KOPT-K1 (cell line): ENCODE measurements at regions not wholly inside any gene's neighbourhood (a gene's known extent, or its start where the extent isn't known, plus 50 kb on each side); places are given as distances from the start of the nearest gene placed in this dataset.

Experiments used
- H3K27ac ChIP-seq: fragments of 200-600 bp; sonication (generic); 2 replicates; pipeline ENCODE4 v1.5.1; 2016; ENCODE audit warnings: antibody characterized with exemption, mild to moderate bottlenecking, low read depth, low read length; ENCODE audit not compliant: poor library complexity, severe bottlenecking
- H3K36me3 ChIP-seq: fragments of 200-600 bp; sonication (generic); 2 replicates; pipeline ENCODE4 v1.5.1; 2017; ENCODE audit warnings: antibody characterized with exemption, mild to moderate bottlenecking, low read length, moderate library complexity; ENCODE audit not compliant: insufficient read depth
- H3K9me3 ChIP-seq: fragments of 200-600 bp; sonication (generic); 2 replicates; pipeline ENCODE4 v1.5.1; 2017; ENCODE audit warnings: antibody characterized with exemption, low read length, mild to moderate bottlenecking; ENCODE audit not compliant: insufficient read depth, poor library complexity, severe bottlenecking

- no peak overlapping the region for H3K27ac ChIP-seq
- no peaks in the 10 kb centered on the region for H3K36me3 ChIP-seq
- H3K9me3 ChIP-seq, result peaks cover 5% of the 10 kb centered on the region
These were observed 168.5 kb upstream of the IRF2BP2 start for GRCh38 chr1:234778221-234779159.

GRCh38 chr1:234777856-234778220 lies 167.9 kb upstream of the IRF2BP2 start:
- Histone ChIP-seq H3K9me3 (peaks cover 5% of the 10 kb centered on the region), H3K27ac (no peak overlapping the region), H3K36me3 (no peaks in the 10 kb centered on the region)

- H3K36me3 ChIP-seq, result no peaks in the 10 kb centered on the region
- H3K27ac ChIP-seq, result no peak overlapping the region
- peaks cover 5% of the 10 kb centered on the region for H3K9me3 ChIP-seq
These were observed 167.2 kb upstream of the IRF2BP2 start for GRCh38 chr1:234776876-234777855.

- no peaks in the 10 kb centered on the region for H3K36me3 ChIP-seq
- no peak overlapping the region for H3K27ac ChIP-seq
- peaks cover 5% of the 10 kb centered on the region for H3K9me3 ChIP-seq
These were observed 166.4 kb upstream of the IRF2BP2 start for GRCh38 chr1:234776256-234776875.

- H3K36me3 ChIP-seq, result no peaks in the 10 kb centered on the region
- H3K9me3 ChIP-seq, result peaks cover 5% of the 10 kb centered on the region
- no peak overlapping the region for H3K27ac ChIP-seq
These were observed 165.7 kb upstream of the IRF2BP2 start for GRCh38 chr1:234775477-234776246.

GRCh38 chr1:234774971-234775370 lies 165.0 kb upstream of the IRF2BP2 start:
- Histone ChIP-seq H3K36me3 (no peaks in the 10 kb centered on the region), H3K27ac (no peak overlapping the region)

GRCh38 chr1:234773936-234774677 lies 164.1 kb upstream of the IRF2BP2 start:
- Histone ChIP-seq H3K36me3 (no peaks in the 10 kb centered on the region), H3K9me3 (peaks cover 5% of the 10 kb centered on the region)

More at GRCh38 chr1:234774971-234775370, 165.0 kb upstream of the IRF2BP2 start:
- peaks cover 5% of the 10 kb centered on the region for H3K9me3 ChIP-seq

GRCh38 chr1:234772345-234773147 lies 162.6 kb upstream of the IRF2BP2 start:
- Histone ChIP-seq H3K36me3 (no peaks in the 10 kb centered on the region), H3K27ac (peak overlapping the region; percentile 82), H3K9me3 (peaks cover 5% of the 10 kb centered on the region)

More at GRCh38 chr1:234773936-234774677, 164.1 kb upstream of the IRF2BP2 start:
- no peak overlapping the region for H3K27ac ChIP-seq

GRCh38 chr1:234771642-234772344 lies 161.8 kb upstream of the IRF2BP2 start:
- H3K9me3 ChIP-seq, result peaks cover 5% of the 10 kb centered on the region
- peak overlapping the region; percentile 82 for H3K27ac ChIP-seq
- H3K36me3 ChIP-seq, result no peaks in the 10 kb centered on the region

GRCh38 chr1:234770924-234771540 lies 161.1 kb upstream of the IRF2BP2 start:
- Histone ChIP-seq H3K9me3 (peaks cover 5% of the 10 kb centered on the region), H3K27ac (peak overlapping the region; percentile 82), H3K36me3 (no peaks in the 10 kb centered on the region)

GRCh38 chr1:234769986-234770795 lies 160.2 kb upstream of the IRF2BP2 start:
- no peaks in the 10 kb centered on the region for H3K36me3 ChIP-seq
- no peak overlapping the region for H3K27ac ChIP-seq
- no peaks in the 10 kb centered on the region for H3K9me3 ChIP-seq
